ENCODE measurements at regions not wholly inside any gene's neighbourhood (a gene's known extent, or its start where the extent isn't known, plus 50 kb on each side); places are given as distances from the start of the nearest gene placed in this dataset.

DNA sequence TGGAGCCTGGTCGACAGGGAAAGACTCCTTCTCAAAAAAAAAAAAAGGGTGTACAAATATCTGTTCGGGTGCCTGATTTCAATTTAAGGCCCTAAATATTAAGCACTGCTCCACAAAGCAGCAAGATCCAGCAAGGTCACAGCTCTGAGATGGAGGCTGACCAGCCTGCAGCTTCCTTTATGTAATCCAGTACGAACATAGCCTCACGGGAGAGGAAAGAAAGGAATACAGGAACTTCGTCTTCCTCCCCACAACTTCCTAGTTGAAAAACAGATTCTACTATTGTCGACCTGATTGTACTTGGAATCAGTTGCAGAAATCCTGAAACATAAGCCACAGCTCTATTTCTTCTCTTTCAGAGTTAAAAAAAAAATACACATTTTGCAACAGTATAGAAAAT, 53.5 kb upstream of the TBC1D9 start:
- no peak for DNase-seq

DNA sequence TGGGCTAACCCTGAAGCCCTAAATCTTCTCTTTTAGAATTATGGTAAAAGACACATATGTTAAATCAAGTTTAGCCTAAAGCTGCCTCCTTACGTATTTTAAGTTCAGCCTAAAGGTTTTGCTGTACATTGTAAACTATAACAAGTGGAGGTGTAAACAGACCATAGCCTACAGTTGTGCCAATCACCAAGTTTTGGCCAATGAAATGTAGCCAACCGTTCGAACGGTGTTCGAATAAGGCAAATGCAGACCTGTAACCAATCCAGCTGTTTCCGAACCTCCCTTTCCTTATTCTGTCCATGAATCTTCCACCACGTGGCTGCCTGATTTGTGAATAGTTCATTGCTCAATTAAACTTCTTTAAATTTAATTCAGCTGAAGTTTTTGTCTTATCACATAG, 52.1 kb upstream of the TBC1D9 start:
- DNase-seq = peak; percentile 5

DNA sequence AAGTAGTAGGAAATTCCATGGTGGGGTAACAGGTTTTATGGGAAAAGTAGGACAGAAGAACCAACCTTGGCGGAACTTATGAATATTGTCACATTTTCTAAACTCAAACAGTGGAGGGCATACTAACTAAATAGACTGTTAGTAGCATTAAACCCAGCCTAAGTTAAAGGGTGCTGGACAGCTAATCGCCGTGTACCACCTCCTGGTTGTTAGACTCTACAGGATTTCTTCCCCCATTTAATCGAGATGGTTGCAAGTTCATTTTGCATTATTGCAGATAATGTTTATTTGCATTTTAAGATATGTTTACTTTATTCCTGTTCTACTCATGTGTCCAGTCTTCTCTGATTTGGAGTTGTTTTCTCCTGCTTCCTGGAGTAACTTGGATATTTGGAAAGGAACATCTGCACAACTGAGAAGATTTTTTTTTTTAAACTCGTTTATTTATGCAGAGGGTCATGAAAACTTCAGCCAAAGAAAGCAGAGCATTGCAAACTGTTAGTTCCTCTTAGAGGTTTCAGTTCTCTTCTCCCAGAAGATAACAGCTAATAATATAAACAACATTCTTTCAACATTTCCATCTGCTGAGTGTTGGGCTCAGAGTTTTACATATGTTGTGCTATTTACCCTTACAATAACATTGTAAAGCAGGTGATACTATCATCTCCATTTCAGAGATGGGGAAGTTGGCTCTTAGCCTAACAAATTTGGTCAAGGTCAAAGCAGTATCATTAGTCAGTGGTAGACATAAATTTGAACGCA, 51.5 kb upstream of the TBC1D9 start:
- peak; percentile 14 for DNase-seq

DNA sequence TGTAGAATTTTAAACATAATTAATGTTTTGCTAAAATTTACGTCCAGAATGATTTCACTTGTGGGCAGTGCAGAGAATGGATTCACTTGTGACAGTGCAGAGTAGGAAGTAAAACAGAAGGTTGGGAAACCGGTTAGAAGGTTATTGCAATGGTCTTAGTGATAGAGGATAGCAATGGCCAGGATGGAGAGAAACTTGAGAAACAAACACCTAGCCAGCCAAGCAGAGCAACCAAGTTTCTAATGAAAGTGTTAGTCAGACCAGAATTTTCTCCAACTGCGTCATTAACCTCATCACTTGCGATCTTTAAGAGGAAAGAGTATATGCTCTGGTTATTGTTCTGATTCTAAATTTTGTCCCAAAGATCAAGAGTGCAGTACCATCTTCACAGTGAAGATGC, 50.0 kb upstream of the TBC1D9 start:
- DNase-seq = no peak

Data from right kidney (tissue), 1 donor.